Hematopoietic multipotent progenitor cell treated with erythropoietin and hydrocortisone succinate and interleukin-3 and kit ligand, for 4 days (in vitro differentiated cells): ENCODE measurements at regions not wholly inside any gene's neighbourhood (a gene's known extent, or its start where the extent isn't known, plus 50 kb on each side); places are given as distances from the start of the nearest gene placed in this dataset.
"Not testable (repeated sequence)": the region's sequence is repeated elsewhere in the genome, so short reads cannot be mapped to it uniquely, and the experiment has no call there.

Experiments used
- DNase-seq: peaks from one replicate; pipeline ENCODE4 v3.0.0-alpha.2; 2015

- no peak for DNase-seq
These were observed 56.1 kb downstream of the GPR85 start for GRCh38 chr7:113030489-113030888.

GRCh38 chr7:113026941-113027340 is 59.7 kb downstream of the GPR85 start:
- no peak for DNase-seq

- not testable (repeated sequence) for DNase-seq
These were observed 69.3 kb downstream of the GPR85 start for GRCh38 chr7:113017144-113017857.

- DNase-seq = peak; percentile 65
These were observed 71.5 kb downstream of the GPR85 start for GRCh38 chr7:113015034-113015645.

- DNase-seq = no peak
These were observed 72.7 kb downstream of the GPR85 start for GRCh38 chr7:113013761-113014449.

GRCh38 chr7:113012862-113013261 is 73.8 kb downstream of the GPR85 start:
- not testable (repeated sequence) for DNase-seq

- DNase-seq = no peak
These were observed 76.2 kb downstream of the GPR85 start for GRCh38 chr7:113010377-113010776.

- no peak for DNase-seq
These were observed 77.9 kb downstream of the GPR85 start for GRCh38 chr7:113008755-113009154.

GRCh38 chr7:113004726-113005454 is 81.7 kb downstream of the GPR85 start:
- DNase-seq = peak; percentile 5

GRCh38 chr7:113000316-113001020 is 86.2 kb downstream of the GPR85 start:
- DNase-seq = no peak

GRCh38 chr7:112997831-112998230 is 88.8 kb downstream of the GPR85 start:
- DNase-seq = no peak

GRCh38 chr7:112996331-112996871 is 90.2 kb downstream of the GPR85 start:
- no peak for DNase-seq

- DNase-seq = no peak
These were observed 91.4 kb downstream of the GPR85 start for GRCh38 chr7:112995059-112995824.

GRCh38 chr7:112994656-112995055 is 92.0 kb downstream of the GPR85 start:
- no peak for DNase-seq

- no peak for DNase-seq
These were observed 96.0 kb downstream of the GPR85 start for GRCh38 chr7:112990624-112991023.

- no peak for DNase-seq
These were observed 97.1 kb downstream of the GPR85 start for GRCh38 chr7:112989531-112989930.

- DNase-seq = no peak
These were observed 99.5 kb downstream of the GPR85 start for GRCh38 chr7:112987171-112987570.

GRCh38 chr7:112986256-112987031 is 100.2 kb downstream of the GPR85 start:
- DNase-seq = no peak

GRCh38 chr7:112985377-112985987 is 101.1 kb downstream of the GPR85 start:
- DNase-seq = no peak

- DNase-seq = no peak
These were observed 104.1 kb downstream of the GPR85 start for GRCh38 chr7:112982441-112983063.
